BLaER1 (cell line): ENCODE measurements at regions not wholly inside any gene's neighbourhood (a gene's known extent, or its start where the extent isn't known, plus 50 kb on each side); places are given as distances from the start of the nearest gene placed in this dataset.

Source experiments
- H3K27ac ChIP-seq: shearing (Covaris generic); formaldehyde crosslinking; 2 replicates; pipeline ENCODE4 v1.8.1; 2022
- H3K27me3 ChIP-seq: shearing (Covaris generic); formaldehyde crosslinking; 2 replicates; pipeline ENCODE4 v1.8.1; 2022
- H3K36me3 ChIP-seq: shearing (Covaris generic); formaldehyde crosslinking; 2 replicates; pipeline ENCODE4 v1.8.1; 2022
- H3K4me1 ChIP-seq: shearing (Covaris generic); formaldehyde crosslinking; 2 replicates; pipeline ENCODE4 v1.8.1; 2022
- H3K4me2 ChIP-seq: shearing (Covaris generic); formaldehyde crosslinking; 2 replicates; pipeline ENCODE4 v1.8.1; 2022
- H3K4me3 ChIP-seq: shearing (Covaris generic); formaldehyde crosslinking; 2 replicates; pipeline ENCODE4 v1.8.1; 2022
- H3K9ac ChIP-seq: shearing (Covaris generic); formaldehyde crosslinking; 2 replicates; pipeline ENCODE4 v1.8.1; 2022
- H3K9me3 ChIP-seq: shearing (Covaris generic); formaldehyde crosslinking; 2 replicates; pipeline ENCODE4 v1.8.1; 2022
- H4K20me1 ChIP-seq: shearing (Covaris generic); formaldehyde crosslinking; 2 replicates; pipeline ENCODE4 v1.8.1; 2022
- Cebpa-rat ChIP-seq: shearing (Covaris generic); IDR thresholded peaks from 2 replicates; pipeline ENCODE4 v1.8.1; 2022

DNA sequence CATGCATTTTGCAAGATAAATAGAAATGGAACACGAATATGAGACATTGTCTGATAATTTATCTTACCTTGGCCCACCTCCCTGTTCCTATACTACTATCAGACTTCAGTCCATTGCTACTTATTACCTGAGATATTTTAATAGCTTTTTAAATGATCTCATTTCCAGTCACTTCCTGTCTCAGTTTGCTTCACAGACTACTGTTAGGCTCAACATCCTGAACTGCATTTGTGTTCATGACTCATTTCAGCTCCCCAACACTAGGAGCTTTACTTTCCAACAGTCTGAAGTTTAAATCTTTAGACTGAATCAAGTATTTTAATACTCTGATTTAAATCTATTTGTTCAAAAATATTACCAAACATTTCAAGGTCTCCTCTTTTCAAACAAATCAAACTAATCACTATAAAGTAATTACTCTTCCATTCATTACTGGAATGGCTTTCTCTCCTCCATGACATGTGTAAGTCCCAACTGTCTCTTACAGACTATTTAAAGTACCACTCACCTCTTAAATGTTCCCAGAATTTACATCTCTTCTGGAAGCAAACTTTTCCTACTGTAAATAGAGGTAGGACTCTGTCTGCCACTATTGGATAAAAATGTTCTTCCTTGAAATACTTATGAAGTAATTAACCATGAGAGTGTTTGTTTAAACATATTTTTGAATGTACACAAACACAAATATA is 1277.6 kb downstream of the ZPLD1 start:
- H3K27ac ChIP-seq: no peak overlapping the region
- no peak overlapping the region for H3K9ac ChIP-seq
- no peaks in the 10 kb centered on the region for H3K4me1 ChIP-seq
- H4K20me1 ChIP-seq: no peaks in the 10 kb centered on the region
- no peaks in the 10 kb centered on the region for H3K27me3 ChIP-seq
- H3K4me2 ChIP-seq: no peak overlapping the region
- H3K36me3 ChIP-seq: no peaks in the 10 kb centered on the region
- no peak overlapping the region for H3K4me3 ChIP-seq
- TF ChIP-seq Cebpa-rat: no peak
- H3K9me3 ChIP-seq: no peaks in the 10 kb centered on the region

GRCh38 chr3:103729547-103729946 is 1294.7 kb downstream of the ZPLD1 start:
- Histone ChIP-seq H3K9ac (no peak overlapping the region), H3K4me3 (no peak overlapping the region), H3K36me3 (no peaks in the 10 kb centered on the region), H4K20me1 (no peaks in the 10 kb centered on the region), H3K4me2 (no peak overlapping the region), H3K4me1 (no peaks in the 10 kb centered on the region), H3K9me3 (no peaks in the 10 kb centered on the region), H3K27me3 (no peaks in the 10 kb centered on the region), H3K27ac (no peak overlapping the region)
- TF ChIP-seq Cebpa-rat: no peak

- no peak for TF ChIP-seq Cebpa-rat
Observed at GRCh38 chr3:103730744-103731143, 1295.9 kb downstream of the ZPLD1 start.

DNA sequence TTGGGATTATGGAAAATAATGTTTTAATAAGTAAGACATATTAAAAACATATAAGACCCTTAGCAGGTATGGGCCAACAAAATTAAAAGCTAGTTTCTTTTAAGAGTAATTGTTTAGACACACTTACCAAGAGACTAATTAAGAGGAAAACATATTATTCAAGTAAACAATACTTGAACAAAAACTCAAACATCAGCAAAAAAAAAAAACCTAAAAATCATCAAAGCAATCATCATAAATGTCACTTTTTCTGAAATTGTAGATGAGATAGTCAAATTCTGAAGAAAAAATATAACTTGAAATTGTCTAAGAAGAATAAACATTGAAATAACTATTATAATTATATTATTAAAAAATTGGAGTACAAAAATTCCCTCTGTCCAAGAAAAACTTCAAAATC is 1318.2 kb downstream of the ZPLD1 start:
- no peaks in the 10 kb centered on the region for H3K27me3 ChIP-seq
- H3K9me3 ChIP-seq: no peaks in the 10 kb centered on the region
- H3K27ac ChIP-seq: no peak overlapping the region
- H3K4me1 ChIP-seq: no peaks in the 10 kb centered on the region
- H3K9ac ChIP-seq: no peak overlapping the region
- H3K4me3 ChIP-seq: no peak overlapping the region
- no peaks in the 10 kb centered on the region for H4K20me1 ChIP-seq
- TF ChIP-seq Cebpa-rat: no peak
- no peaks in the 10 kb centered on the region for H3K36me3 ChIP-seq
- no peak overlapping the region for H3K4me2 ChIP-seq

More at GRCh38 chr3:103730744-103731143, 1295.9 kb downstream of the ZPLD1 start:
- H3K9ac ChIP-seq: no peak overlapping the region
- H3K9me3 ChIP-seq: no peaks in the 10 kb centered on the region
- H3K4me3 ChIP-seq: no peak overlapping the region
- no peaks in the 10 kb centered on the region for H4K20me1 ChIP-seq
- no peaks in the 10 kb centered on the region for H3K27me3 ChIP-seq
- H3K36me3 ChIP-seq: no peaks in the 10 kb centered on the region
- H3K4me1 ChIP-seq: no peaks in the 10 kb centered on the region
- no peak overlapping the region for H3K27ac ChIP-seq
- H3K4me2 ChIP-seq: no peak overlapping the region

DNA sequence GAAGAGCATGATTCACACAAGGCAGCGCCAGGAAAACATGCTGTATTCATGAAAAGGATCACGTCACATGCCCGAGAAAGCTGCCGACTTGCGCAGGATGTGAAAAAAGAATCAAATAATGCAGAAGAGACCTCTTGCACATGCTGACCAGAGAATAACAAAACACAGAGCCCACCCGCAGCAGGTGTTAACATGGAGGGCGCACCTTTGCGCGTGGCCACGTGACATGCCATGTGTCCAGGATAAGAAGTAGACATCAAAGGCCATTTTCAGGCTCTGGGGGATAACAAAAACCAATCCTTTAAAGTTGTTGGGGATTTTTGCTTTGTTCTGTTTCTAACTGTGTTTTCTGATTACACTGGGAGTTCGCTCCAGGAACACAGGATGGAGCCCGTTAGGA is 1332.8 kb downstream of the ZPLD1 start:
- Histone ChIP-seq H3K4me2 (no peak overlapping the region), H3K27me3 (no peaks in the 10 kb centered on the region), H4K20me1 (no peaks in the 10 kb centered on the region), H3K4me1 (no peaks in the 10 kb centered on the region), H3K9ac (no peak overlapping the region), H3K36me3 (no peaks in the 10 kb centered on the region), H3K9me3 (no peaks in the 10 kb centered on the region), H3K27ac (no peak overlapping the region), H3K4me3 (no peak overlapping the region)
- no peak for TF ChIP-seq Cebpa-rat

GRCh38 chr3:103785017-103785416 is 1350.2 kb downstream of the ZPLD1 start:
- no peaks in the 10 kb centered on the region for H3K4me1 ChIP-seq
- H3K27ac ChIP-seq: no peak overlapping the region
- H3K27me3 ChIP-seq: no peaks in the 10 kb centered on the region
- no peaks in the 10 kb centered on the region for H3K36me3 ChIP-seq
- no peak overlapping the region for H3K4me2 ChIP-seq
- H3K9ac ChIP-seq: no peak overlapping the region
- H3K4me3 ChIP-seq: no peak overlapping the region
- H3K9me3 ChIP-seq: no peaks in the 10 kb centered on the region
- no peak for TF ChIP-seq Cebpa-rat
- H4K20me1 ChIP-seq: no peaks in the 10 kb centered on the region

DNA sequence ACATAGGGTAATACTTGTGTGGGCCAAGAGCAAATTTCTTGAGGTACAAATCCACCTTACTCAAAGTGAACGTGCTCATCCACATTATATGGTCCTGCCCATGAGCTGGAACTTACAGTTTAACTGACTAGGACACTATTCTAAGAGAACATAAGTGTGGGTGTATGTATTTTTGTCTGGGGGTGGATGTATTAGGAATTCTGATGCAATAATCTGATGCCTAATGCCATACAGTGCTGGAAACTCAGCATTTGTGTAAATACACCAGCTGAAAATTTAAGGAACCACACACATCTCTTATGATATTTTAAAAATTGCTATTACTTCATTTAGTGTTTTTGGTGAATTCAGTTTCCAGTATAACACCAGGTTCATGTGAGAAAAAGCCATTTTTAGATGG is 1350.7 kb downstream of the ZPLD1 start:
- Histone ChIP-seq H3K4me2 (no peak overlapping the region), H3K4me1 (no peaks in the 10 kb centered on the region), H3K4me3 (no peak overlapping the region), H4K20me1 (no peaks in the 10 kb centered on the region), H3K36me3 (no peaks in the 10 kb centered on the region), H3K27ac (no peak overlapping the region), H3K27me3 (no peaks in the 10 kb centered on the region), H3K9me3 (no peaks in the 10 kb centered on the region), H3K9ac (no peak overlapping the region)
- TF ChIP-seq Cebpa-rat: no peak

GRCh38 chr3:103786296-103786695 is 1351.5 kb downstream of the ZPLD1 start:
- no peak overlapping the region for H3K4me3 ChIP-seq
- H3K9ac ChIP-seq: no peak overlapping the region
- H3K27ac ChIP-seq: no peak overlapping the region
- H3K27me3 ChIP-seq: no peaks in the 10 kb centered on the region
- TF ChIP-seq Cebpa-rat: no peak
- no peaks in the 10 kb centered on the region for H3K9me3 ChIP-seq
- H3K4me2 ChIP-seq: no peak overlapping the region
- H3K4me1 ChIP-seq: no peaks in the 10 kb centered on the region
- H4K20me1 ChIP-seq: no peaks in the 10 kb centered on the region
- H3K36me3 ChIP-seq: no peaks in the 10 kb centered on the region

GRCh38 chr3:103787164-103787871 is 1352.5 kb downstream of the ZPLD1 start:
- no peak overlapping the region for H3K27ac ChIP-seq
- no peak overlapping the region for H3K9ac ChIP-seq
- no peaks in the 10 kb centered on the region for H3K36me3 ChIP-seq
- H3K4me1 ChIP-seq: no peaks in the 10 kb centered on the region
- no peak overlapping the region for H3K4me3 ChIP-seq
- no peak overlapping the region for H3K4me2 ChIP-seq
- TF ChIP-seq Cebpa-rat: no peak
- no peaks in the 10 kb centered on the region for H3K9me3 ChIP-seq
- no peaks in the 10 kb centered on the region for H4K20me1 ChIP-seq
- H3K27me3 ChIP-seq: no peaks in the 10 kb centered on the region

- Histone ChIP-seq H3K9me3 (no peaks in the 10 kb centered on the region), H3K36me3 (no peaks in the 10 kb centered on the region), H3K4me3 (no peak overlapping the region), H4K20me1 (no peaks in the 10 kb centered on the region), H3K9ac (no peak overlapping the region), H3K27me3 (no peaks in the 10 kb centered on the region), H3K27ac (no peak overlapping the region), H3K4me2 (no peak overlapping the region), H3K4me1 (no peaks in the 10 kb centered on the region)
- no peak for TF ChIP-seq Cebpa-rat
Observed at GRCh38 chr3:103787879-103788278, 1353.1 kb downstream of the ZPLD1 start.
